NB4 (cell line): ENCODE measurements at regions not wholly inside any gene's neighbourhood (a gene's known extent, or its start where the extent isn't known, plus 50 kb on each side); places are given as distances from the start of the nearest gene placed in this dataset.

Experiments used
- CTCF ChIP-seq: IDR thresholded peaks from one replicate; pipeline ENCODE4 v1.5.1; 2012; ENCODE audit warnings: low read depth, low read length
- MAX ChIP-seq: IDR thresholded peaks from 2 replicates; pipeline ENCODE4 v1.6.1; 2011; ENCODE audit warnings: low read depth, low read length
- MYC ChIP-seq: IDR thresholded peaks from 2 replicates; pipeline ENCODE4 v1.6.1; 2011; ENCODE audit warnings: low read depth, low read length
- POLR2A ChIP-seq: IDR thresholded peaks from 2 replicates; pipeline ENCODE4 v1.6.1; 2011; ENCODE audit warnings: mild to moderate bottlenecking; ENCODE audit not compliant: insufficient read length; ENCODE audit errors: extremely low read depth

GRCh38 chr5:2172471-2172870 is 289.7 kb upstream of the IRX4 start:
- TF ChIP-seq MAX = no peak
- no peak for TF ChIP-seq POLR2A
- TF ChIP-seq CTCF = no peak
- TF ChIP-seq MYC = no peak
